Activated T-cell treated with anti-CD3 and anti-CD28 coated beads, Interleukin-2, amount 50 U/mL, for 72 hours (primary cell): ENCODE measurements at regions not wholly inside any gene's neighbourhood (a gene's known extent, or its start where the extent isn't known, plus 50 kb on each side); places are given as distances from the start of the nearest gene placed in this dataset.

Experiments
- ATAC-seq, 2 donors: fragments of 150-1000 bp; cut with Tn5 transposase; replicated peaks in 1 of 2; 2 replicates each; pipeline ENCODE4 v1.10.0; 2021; ENCODE audit warnings: moderate library complexity in 2 of 2, mild to moderate bottlenecking in 1 of 2
- DNase-seq, 2 donors: peaks; one replicate each; pipeline ENCODE4 v3.0.0; 2021 to 2022; ENCODE audit warnings: mixed read lengths in 1 of 2
- H3K27ac Mint-ChIP-seq: one replicate; pipeline ENCODE4 v1.8.0; 2022; ENCODE audit warnings: mild to moderate bottlenecking, moderate library complexity, mixed read lengths
- H3K27me3 Mint-ChIP-seq: one replicate; pipeline ENCODE4 v1.8.0; 2022; ENCODE audit warnings: low read depth, mixed read lengths
- H3K36me3 Mint-ChIP-seq, 2 donors: one replicate each; pipeline ENCODE4 v1.8.0; 2022; ENCODE audit warnings: mixed read lengths in 2 of 2, mild to moderate bottlenecking in 1 of 2; ENCODE audit not compliant: insufficient read depth in 2 of 2
- H3K4me1 Mint-ChIP-seq: one replicate; pipeline ENCODE4 v1.8.0; 2022; ENCODE audit warnings: low read depth, mixed read lengths
- H3K4me3 Mint-ChIP-seq, 2 donors: one replicate each; pipeline ENCODE4 v1.8.0; 2022; ENCODE audit warnings: mild to moderate bottlenecking in 2 of 2, mixed read lengths in 2 of 2, moderate library complexity in 2 of 2
- H3K9me3 Mint-ChIP-seq, 2 donors: one replicate each; pipeline ENCODE4 v1.8.0; 2022; ENCODE audit warnings: mixed read lengths in 2 of 2

GRCh38 chr3:66803206-66803605 is 194.9 kb upstream of the KBTBD8 start:
- Mint-ChIP-seq H3K27me3 (peaks cover 12% of the 10 kb centered on the region), H3K4me1 (peaks cover 7% of the 10 kb centered on the region), H3K4me3 (no peak overlapping the region), H3K9me3 (no peaks in the 10 kb centered on the region), H3K27ac (no peak overlapping the region), H3K36me3 (no peaks in the 10 kb centered on the region)
- DNase-seq (no peak), ATAC-seq (no peak)

- H3K27ac Mint-ChIP-seq: no peak overlapping the region
- H3K27me3 Mint-ChIP-seq: peaks cover 7% of the 10 kb centered on the region
- ATAC-seq: no peak
- H3K9me3 Mint-ChIP-seq: no peaks in the 10 kb centered on the region
- H3K4me3 Mint-ChIP-seq: no peak overlapping the region
- H3K36me3 Mint-ChIP-seq: no peaks in the 10 kb centered on the region
- H3K4me1 Mint-ChIP-seq: peaks cover 7% of the 10 kb centered on the region
- no peak for DNase-seq
These were observed 194.1 kb upstream of the KBTBD8 start for GRCh38 chr3:66803721-66804695.

GRCh38 chr3:66808891-66809594 is 189.1 kb upstream of the KBTBD8 start:
- Mint-ChIP-seq H3K27ac (no peak overlapping the region), H3K9me3 (no peaks in the 10 kb centered on the region), H3K4me1 (no peaks in the 10 kb centered on the region), H3K36me3 (no peaks in the 10 kb centered on the region), H3K27me3 (no peaks in the 10 kb centered on the region), H3K4me3 (no peak overlapping the region)
- no peak for DNase-seq
- no peak for ATAC-seq

GRCh38 chr3:66809595-66809958 is 188.5 kb upstream of the KBTBD8 start:
- Mint-ChIP-seq H3K4me1 (no peaks in the 10 kb centered on the region), H3K27me3 (no peaks in the 10 kb centered on the region)

GRCh38 chr3:66812136-66812535 is 186.0 kb upstream of the KBTBD8 start:
- Mint-ChIP-seq H3K27ac (no peak overlapping the region), H3K36me3 (no peaks in the 10 kb centered on the region), H3K27me3 (peaks cover 4% of the 10 kb centered on the region), H3K4me1 (no peaks in the 10 kb centered on the region), H3K4me3 (no peak overlapping the region), H3K9me3 (no peaks in the 10 kb centered on the region)
- DNase-seq (no peak), ATAC-seq (no peak)

More at GRCh38 chr3:66809595-66809958, 188.5 kb upstream of the KBTBD8 start:
- Mint-ChIP-seq H3K9me3 (no peaks in the 10 kb centered on the region), H3K27ac (no peak overlapping the region), H3K4me3 (no peak overlapping the region), H3K36me3 (no peaks in the 10 kb centered on the region)
- DNase-seq: no peak
- ATAC-seq: no peak

- Mint-ChIP-seq H3K36me3 (no peaks in the 10 kb centered on the region), H3K4me1 (no peaks in the 10 kb centered on the region), H3K9me3 (no peaks in the 10 kb centered on the region), H3K27ac (no peak overlapping the region), H3K27me3 (peaks cover 6% of the 10 kb centered on the region), H3K4me3 (no peak overlapping the region)
- ATAC-seq (no peak), DNase-seq (no peak)
These were observed 185.4 kb upstream of the KBTBD8 start for GRCh38 chr3:66812741-66813140.

- Mint-ChIP-seq H3K9me3 (no peaks in the 10 kb centered on the region), H3K27me3 (peaks cover 12% of the 10 kb centered on the region), H3K4me1 (no peaks in the 10 kb centered on the region), H3K36me3 (no peaks in the 10 kb centered on the region), H3K27ac (no peak overlapping the region), H3K4me3 (no peak overlapping the region)
- peak; percentile 59 to 79 for ATAC-seq
- DNase-seq: no peak
These were observed 181.9 kb upstream of the KBTBD8 start for GRCh38 chr3:66816090-66816761.

- no peak overlapping the region for H3K27ac Mint-ChIP-seq
- ATAC-seq (no peak), DNase-seq (no peak)
- no peaks in the 10 kb centered on the region for H3K4me1 Mint-ChIP-seq
- H3K4me3 Mint-ChIP-seq: no peak overlapping the region
- H3K9me3 Mint-ChIP-seq: no peaks in the 10 kb centered on the region
- H3K27me3 Mint-ChIP-seq: peaks cover 12% of the 10 kb centered on the region
- H3K36me3 Mint-ChIP-seq: no peaks in the 10 kb centered on the region
These were observed 180.1 kb upstream of the KBTBD8 start for GRCh38 chr3:66817951-66818557.

GRCh38 chr3:66819993-66820501 is 178.1 kb upstream of the KBTBD8 start:
- Mint-ChIP-seq H3K27ac (no peak overlapping the region), H3K4me1 (no peaks in the 10 kb centered on the region), H3K4me3 (no peak overlapping the region), H3K9me3 (no peaks in the 10 kb centered on the region), H3K27me3 (peaks cover 12% of the 10 kb centered on the region), H3K36me3 (no peaks in the 10 kb centered on the region)
- no peak for ATAC-seq
- no peak for DNase-seq

- Mint-ChIP-seq H3K27me3 (peaks cover 6% of the 10 kb centered on the region), H3K4me3 (no peak overlapping the region), H3K9me3 (no peaks in the 10 kb centered on the region), H3K27ac (no peak overlapping the region), H3K36me3 (no peaks in the 10 kb centered on the region), H3K4me1 (no peaks in the 10 kb centered on the region)
- ATAC-seq: peak; percentile 70 to 75
- DNase-seq: peak; percentile 67 to 74
These were observed 175.7 kb upstream of the KBTBD8 start for GRCh38 chr3:66822186-66823008.

GRCh38 chr3:66823009-66823397 is 175.1 kb upstream of the KBTBD8 start:
- ATAC-seq (no peak), DNase-seq (no peak)
- Mint-ChIP-seq H3K27ac (no peak overlapping the region), H3K27me3 (peaks cover 6% of the 10 kb centered on the region), H3K36me3 (no peaks in the 10 kb centered on the region), H3K9me3 (no peaks in the 10 kb centered on the region), H3K4me1 (no peaks in the 10 kb centered on the region), H3K4me3 (no peak overlapping the region)

- DNase-seq (no peak), ATAC-seq (no peak)
- Mint-ChIP-seq H3K27me3 (peaks cover 6% of the 10 kb centered on the region), H3K36me3 (no peaks in the 10 kb centered on the region), H3K4me3 (no peak overlapping the region), H3K9me3 (no peaks in the 10 kb centered on the region), H3K27ac (no peak overlapping the region), H3K4me1 (no peaks in the 10 kb centered on the region)
These were observed 174.6 kb upstream of the KBTBD8 start for GRCh38 chr3:66823532-66823931.
